HG03196 (cell line): ENCODE measurements at regions not wholly inside any gene's neighbourhood (a gene's known extent, or its start where the extent isn't known, plus 50 kb on each side); places are given as distances from the start of the nearest gene placed in this dataset.

Source experiments
- ATAC-seq: cut with Tn5 transposase; IDR thresholded peaks from one replicate; pipeline ENCODE4 v1.9.1; 2021; ENCODE audit not compliant: unreplicated experiment

DNA sequence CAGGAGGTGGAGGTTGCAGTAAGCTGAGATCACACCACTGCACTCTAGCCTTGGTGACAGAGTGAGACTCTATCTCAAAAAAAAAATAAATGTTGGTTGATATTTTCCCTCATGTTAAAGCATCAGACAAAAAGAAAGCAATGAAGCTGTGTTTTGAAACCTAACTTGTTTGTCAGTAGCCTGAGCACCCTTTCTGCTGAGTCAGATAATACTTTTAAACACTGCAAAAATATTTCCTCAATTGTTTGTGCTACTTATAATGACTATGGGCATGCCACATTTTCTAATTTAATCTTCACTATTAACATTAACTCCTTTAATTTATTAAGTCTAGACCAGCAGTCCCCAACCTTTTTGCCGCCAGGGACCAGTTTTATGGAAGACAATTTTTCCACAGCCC lies 236.3 kb upstream of the AGAP1 start:
- ATAC-seq, result no peak

DNA sequence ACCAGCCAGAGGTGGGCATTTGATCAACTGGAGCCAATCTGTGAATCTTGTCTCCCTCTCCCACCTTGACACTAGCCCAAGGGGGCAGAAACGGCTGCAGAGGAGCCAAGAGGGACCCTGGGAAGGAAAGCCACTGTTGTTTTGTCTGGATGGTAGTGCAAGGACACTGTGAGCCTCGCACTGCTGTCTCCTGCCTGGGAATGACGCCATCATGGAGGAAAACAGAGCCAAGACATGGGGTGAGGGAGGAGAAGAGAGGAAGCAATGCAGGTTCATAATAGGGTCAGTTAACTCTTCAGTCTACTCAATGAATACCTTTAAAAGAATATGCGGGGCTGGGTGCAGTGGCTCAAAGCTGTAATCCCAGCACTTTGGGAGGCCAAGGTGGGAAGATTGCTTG lies 231.1 kb upstream of the AGAP1 start:
- no peak for ATAC-seq

DNA sequence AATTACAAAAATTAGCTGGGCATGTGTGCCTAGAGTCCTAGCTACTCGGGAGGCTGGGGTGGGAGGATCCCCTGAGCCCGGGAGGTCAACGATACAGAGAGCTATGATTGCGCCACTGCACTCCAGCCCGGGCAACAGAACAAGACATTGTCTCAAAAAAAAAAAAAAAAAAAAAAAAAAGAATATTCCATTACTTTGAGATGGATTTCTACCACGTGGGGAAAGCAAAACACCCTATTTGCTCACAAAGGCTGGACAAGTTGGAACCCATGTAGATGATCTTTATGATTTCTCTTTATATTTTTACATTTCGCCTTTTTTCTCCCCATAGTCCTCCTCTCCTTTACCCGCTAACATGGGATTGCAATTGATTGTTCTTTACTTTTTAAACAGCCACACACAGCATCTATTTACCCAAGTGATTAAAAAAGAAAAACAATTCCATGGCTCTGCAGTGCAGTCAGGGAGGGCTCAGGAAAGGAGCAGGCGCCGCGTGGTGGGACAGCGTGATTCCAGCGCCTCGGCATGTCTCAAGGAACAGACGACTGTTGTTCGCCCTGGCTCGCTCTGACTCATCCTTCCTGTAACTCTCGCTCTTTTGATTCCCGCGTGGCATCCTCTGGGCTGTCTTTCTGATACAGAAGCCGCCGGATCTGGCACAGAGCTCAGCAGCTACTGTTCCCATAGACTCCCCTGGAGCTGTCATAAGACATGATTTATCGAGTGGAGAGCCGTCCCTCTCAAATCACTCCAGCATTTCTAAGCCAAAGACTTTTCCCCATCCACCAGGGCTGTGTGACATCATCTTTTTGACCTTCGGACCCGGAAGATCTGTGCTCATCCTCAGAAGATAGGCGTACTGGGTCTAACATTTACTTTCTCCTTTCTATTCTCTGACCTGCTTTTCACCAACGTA lies 230.4 kb upstream of the AGAP1 start:
- ATAC-seq, result no peak

DNA sequence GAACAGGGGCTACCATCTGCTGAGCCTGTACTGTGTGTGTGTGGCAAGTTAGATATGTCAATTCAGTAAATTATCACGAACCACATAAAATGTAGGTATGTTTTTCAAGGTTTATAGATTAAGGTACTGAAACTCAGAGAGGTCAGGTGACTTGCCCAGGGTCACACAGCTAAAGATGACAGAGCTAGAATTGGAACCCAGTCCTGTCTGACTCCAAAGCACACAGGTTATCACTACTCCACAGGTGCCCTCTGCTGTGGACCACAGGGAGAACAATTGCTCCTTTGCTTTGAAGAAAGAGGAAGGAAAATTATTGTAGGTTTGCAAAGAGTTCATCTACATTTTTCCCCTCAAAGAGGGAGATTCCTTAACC lies 229.7 kb upstream of the AGAP1 start:
- ATAC-seq, result no peak

DNA sequence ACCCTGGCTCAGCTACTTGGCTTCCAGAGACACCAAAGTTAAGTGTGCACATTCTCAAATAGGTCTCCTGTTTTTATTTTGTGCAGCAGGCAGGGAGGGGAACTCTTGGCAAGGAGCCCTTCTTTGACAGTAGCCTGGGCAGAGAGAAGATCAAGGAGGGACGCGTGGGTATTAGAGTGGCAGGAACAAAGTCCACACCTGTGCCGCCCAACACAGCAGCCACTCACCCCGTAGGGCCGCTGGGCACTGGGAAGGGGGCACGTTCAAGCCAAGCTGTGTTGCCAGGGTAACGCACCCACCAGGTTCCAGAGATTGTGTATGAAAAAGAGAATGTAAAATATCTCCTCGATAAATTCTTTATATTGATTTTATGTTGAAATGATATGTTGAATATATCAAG lies 229.3 kb upstream of the AGAP1 start:
- no peak for ATAC-seq

DNA sequence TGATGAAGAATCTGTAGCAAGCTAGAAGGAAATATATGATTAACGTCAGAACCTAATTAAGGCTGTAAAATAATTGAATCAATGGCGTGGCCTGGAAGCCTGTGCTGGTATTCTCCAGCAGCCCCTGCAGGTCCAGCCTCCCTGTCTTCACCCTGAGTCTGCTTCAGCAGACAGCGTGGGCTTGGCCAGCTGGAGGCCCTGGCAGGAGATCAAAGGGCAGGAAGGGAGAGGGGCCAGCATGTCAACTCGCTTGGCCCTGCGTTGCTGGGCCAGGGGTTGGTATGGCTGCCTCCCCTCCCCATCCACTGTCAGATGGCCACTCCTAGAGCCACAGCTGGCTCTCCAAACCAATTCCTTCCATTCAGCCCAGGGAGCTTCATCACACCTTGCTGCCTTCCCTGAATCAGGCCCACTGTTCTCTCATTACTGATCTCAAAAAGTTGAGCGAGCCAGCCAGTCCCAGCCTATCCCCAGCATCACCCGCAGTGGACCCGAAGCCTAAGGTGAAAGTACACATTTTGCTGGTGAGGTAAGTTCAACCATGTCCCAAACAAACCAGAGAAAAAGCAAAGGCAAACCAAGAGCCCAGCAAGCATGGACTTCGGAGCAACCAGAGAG lies 228.4 kb upstream of the AGAP1 start:
- ATAC-seq, result no peak

DNA sequence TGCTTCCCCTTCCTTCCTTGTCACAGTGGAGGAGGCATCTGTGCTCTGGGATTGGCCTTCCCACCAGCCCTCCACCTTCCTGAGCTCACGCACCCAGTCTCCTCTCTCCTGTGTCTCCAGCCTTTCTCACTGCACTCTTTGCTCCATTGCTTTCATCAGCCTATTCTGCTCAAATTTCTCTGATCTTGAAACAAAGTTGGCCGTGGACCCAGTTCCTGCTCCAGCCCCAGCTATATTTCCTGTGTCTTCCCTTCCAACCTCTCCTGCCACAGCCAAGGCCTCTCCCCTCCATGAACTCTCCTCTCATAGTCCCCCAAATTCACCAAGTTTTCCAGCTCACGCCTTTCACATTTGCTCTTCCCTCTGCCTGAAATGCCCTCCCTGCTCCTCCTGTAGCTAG lies 226.6 kb upstream of the AGAP1 start:
- no peak for ATAC-seq

DNA sequence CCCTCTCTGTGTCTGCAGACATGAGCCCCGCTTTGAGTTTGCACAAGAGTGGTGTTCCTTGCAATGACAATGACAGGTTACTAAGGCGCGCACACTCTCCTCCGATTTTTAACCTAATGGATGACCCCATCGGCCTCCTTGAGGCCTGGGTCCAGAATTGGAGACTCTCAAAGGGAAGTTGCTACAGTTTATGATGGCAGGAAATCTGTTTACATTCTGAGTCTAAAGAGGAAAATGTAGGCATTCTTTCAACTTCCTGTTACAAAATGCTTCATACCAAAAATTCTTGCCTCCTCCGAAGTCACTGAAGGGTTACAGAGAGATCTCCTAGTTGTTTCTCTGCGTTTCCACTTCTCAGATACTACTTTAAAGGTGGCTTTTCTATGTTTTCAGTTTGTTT lies 225.3 kb upstream of the AGAP1 start:
- no peak for ATAC-seq

DNA sequence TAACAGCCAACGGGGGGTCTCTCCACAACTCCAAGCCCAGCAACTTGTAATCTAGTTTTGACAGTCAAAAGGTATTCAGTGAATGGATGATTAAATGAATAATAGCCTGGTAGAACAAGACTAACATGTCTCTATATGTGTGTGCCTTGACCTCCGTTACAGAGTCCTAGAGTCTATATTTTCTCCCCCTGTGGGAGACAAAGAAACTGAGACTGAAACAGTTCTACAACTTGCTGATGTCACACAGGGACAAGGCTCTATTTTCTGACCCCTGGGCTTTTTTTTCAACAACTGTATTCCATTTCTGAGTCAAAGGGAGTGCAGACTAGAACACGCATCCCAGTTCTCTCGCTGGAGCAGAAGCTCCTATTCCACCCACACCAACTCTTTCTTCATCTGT lies 223.6 kb upstream of the AGAP1 start:
- no peak for ATAC-seq

DNA sequence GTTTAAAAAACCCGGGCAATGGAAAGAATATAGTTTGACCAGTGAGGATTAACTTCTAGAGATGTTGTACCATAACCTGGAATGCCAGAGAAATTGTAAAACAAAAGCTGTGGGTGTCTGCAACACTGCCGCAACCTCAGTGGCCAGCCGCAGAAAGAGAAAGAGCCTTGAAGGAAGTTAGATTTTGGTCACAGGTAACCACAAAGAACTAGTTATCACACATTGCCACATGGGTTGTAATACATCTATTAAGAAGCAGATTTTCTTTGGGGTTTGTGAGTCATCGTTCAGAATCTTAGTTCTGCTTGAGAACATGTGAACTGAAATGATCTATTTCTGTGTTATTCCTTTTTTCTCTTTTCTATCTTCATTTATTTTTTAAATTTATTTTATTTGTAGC lies 222.9 kb upstream of the AGAP1 start:
- ATAC-seq, result peak; percentile 87

DNA sequence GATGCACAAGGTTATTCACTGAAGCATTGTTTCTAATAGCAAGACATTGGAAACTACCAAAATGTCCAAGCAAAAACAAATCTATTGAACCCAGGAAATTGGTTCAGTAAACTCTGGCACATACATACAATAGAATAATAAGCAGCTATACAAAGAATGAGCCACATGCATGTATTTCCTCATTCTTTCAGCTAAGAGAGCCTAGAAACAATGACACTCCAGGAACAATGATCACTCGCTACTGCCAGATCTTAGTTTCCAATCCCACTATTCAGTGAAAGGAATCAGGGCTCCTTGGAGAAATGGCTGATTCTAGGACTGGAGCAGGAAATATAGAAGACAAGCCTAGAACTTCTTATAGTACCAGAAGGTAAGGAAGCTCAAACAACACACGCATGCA lies 221.9 kb upstream of the AGAP1 start:
- no peak for ATAC-seq

DNA sequence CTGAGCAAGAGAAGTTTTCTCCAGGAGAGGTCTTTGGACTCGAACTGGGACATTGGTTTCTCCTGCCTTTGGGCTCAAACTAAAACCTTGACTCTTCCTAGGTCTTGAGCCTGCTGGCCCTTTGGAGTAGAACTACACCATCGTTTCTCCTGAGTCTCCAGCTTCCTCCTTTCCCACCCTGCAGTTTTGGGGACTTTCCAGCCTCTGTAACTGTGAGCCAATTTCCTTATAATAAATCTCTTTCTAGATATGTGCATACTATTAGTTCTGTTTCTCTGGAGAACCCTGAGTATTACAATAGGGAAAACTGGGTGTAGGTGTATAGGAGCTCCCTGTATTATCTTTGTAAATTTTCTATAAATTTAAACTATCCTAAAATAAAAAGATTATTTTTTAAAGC lies 219.8 kb upstream of the AGAP1 start:
- no peak for ATAC-seq

DNA sequence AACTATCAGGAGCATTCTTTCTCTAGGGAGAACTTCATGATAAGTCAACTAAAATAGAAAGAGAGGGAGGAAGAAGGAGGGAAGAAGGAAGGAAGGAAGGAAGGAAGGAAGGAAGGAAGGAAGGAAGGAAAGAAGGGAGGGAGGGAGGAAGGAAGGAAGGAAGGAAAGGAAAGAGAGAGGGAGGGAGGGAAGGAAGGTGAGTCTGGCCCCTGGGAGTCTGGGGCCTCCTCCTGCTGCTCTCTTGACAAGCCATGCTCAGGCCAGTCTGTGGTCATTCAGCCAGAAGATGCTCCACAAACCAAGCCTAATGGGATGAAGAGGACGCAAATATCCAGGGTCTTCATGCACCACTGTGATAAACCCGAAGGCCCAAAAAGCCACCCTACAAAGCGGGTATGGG lies 216.4 kb upstream of the AGAP1 start:
- ATAC-seq, result no peak

DNA sequence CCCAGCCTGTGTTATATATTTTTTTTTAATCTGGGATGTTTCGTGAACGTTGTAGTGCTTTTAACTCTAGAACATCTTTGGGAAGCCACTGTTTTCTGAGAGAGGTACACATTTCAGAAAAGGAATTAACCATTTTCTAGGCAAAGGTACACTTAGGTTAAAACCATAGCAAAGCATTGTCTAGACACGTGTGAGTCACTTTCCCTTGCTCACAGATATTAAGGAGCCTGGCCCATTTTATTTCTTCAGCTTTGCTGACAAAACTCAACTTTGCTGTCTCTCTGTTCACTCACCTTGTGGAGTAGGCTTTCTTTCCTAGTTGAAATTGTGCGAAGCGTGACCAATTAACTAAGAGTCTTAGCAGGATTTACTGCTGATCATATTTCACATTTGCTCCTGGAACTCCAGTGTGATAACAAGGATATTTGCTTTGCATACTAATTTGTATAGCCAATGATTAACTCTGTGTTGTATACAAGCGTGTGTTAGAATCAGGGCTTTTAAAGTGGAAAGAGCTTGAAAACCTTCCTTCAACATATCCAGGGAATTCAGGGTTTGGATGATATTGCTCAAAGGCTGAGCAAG lies 215.0 kb upstream of the AGAP1 start:
- ATAC-seq, result no peak

DNA sequence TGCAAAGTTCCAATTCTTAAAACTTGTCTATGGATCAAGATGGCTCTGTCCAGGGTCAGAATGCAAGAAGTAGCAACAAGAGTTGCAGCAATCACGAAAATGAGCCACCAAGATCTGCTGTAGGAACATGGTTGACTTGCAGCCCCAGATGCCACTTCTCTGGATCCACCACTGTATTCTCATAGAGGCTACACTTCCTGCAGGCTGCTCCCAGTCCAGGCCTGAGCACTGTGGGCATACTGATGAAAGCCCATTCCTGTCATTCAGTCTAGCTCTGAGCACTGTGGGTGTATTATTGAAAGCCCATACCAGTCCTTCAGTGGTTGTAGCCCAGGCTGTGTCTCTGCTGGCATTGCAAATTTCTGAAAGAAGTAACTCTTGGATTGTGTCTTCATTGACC lies 213.9 kb upstream of the AGAP1 start:
- no peak for ATAC-seq

DNA sequence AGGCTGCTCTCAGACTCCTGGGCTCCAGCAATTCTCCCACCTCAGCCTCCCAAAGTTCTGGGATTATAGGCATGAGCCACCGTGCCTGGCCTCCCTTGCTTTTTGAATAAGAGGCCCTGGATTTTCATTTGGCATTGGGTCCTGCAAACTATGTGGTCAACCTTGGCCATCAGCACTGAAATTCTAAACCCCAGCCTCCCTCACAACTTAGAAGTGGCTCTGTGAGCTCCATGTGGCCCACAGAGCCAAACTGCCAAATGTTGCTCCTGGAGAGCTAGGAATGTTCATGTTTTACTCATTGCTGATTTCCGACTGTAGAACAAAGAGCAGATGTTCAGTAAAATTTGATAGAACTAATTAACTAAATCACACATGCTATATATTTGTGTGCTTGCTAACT lies 210.6 kb upstream of the AGAP1 start:
- ATAC-seq, result no peak

DNA sequence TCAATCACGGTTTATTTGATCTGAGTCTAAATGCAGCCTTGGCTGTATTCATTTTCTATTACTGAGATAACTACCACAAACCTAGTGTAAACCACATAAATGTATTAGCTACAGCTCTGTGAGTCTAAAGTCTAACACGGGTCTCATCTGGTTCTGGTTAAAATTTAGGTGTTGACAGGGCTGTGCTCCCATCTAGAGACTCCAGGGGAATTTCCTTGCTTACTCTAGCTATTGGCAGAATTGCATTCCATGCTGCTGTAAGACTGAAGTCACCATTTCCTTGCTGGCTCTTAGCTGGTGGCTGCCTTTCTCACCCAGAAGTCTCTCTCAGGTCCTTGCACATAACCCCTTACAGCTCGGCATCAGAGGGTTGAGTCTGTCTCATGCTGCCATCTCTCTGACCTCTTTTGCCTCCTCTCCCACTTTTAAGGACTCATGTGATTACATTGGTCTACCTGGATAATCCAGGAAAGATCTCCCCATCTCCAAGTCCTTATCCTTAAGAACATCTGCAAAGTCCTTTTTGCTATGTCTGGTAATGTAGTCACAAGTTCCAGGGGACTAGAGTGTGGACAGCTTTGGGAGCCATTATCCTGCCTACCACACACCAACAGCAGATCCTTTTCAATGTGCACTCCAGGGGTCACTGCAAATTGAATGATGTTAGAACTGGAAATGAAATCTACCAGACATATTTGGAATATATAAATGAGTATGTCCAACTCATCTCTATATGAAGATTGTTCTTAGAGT lies 207.0 kb upstream of the AGAP1 start:
- no peak for ATAC-seq

DNA sequence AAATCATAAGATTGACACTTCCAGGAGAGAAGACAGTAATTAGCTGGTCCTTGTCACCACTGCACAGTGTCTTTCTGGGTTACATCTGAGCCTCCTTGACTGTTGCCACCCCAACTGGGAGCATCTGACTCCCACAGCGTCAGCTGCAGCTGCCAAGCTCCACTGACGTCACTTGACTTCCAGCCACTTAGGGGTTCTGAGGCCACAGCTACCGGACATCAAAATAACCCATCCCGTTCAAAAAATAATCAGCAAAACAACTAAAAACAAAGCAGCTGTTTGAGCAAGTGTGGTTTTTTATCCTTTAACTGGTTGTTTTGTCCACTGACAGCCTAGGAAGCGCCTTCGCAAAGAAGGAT lies 206.5 kb upstream of the AGAP1 start:
- ATAC-seq, result no peak

DNA sequence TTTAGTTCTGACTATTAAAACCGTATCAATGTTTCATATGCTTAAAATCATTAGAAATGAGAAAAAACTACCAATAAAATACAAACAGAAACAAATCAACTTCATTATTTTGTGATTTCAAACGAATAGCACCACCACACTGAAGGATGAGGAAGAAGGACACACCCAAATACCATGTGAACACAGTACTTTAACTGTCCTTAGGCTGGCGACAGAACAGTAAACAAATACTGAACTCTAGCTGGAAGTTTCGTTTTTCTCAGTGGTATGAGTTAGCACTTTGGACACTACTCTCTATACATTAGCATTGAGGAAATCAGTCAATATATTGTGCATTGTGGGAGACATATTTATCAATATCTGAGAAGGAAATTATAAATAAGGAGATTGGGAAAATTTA lies 202.4 kb upstream of the AGAP1 start:
- ATAC-seq, result no peak

DNA sequence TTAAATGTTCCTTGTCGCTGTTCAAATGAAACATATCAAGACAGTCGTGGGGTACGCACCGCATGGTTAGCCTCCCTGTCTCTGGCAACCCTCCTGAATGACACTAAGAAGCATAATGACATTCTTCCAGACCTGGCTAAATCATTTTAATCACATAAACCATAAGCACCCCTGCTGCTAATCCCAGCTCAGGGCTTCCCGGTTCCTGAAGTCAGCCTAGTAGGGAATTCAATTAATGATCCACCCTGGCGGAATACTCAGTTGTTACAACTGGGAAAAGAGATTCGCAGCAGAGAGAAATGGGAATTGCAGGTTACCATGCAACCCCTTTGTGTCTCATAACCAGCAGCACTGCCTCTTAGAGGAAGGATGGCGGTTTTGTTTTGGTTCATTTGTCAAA lies 200.8 kb upstream of the AGAP1 start:
- no peak for ATAC-seq

DNA sequence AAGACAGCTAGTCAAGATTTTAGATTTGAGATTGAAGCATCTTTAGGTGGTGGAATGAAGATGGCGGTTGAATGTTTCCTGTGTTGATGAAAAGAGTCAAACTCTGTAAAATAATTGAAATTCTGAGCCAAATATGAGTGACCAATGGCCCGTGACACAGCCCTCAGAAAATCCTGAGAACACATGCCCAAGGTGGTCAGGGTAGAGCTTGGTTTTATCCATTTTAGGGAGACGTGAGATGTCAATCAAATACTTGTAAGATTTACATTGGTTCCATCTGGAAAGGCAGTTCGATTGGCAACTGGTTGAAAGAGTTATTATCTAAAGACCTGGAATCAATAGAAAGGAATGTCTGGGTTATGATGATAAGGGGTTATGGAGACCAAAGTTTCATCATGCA lies 198.0 kb upstream of the AGAP1 start:
- ATAC-seq, result no peak
